SK-N-MC (cell line): ENCODE measurements at regions not wholly inside any gene's neighbourhood (a gene's known extent, or its start where the extent isn't known, plus 50 kb on each side); places are given as distances from the start of the nearest gene placed in this dataset.

Experiments used
- EZH2 ChIP-seq: fragments of 200-600 bp; sonication (generic); IDR thresholded peaks from one replicate; pipeline ENCODE4 v1.6.1; 2017; ENCODE audit warnings: antibody characterized with exemption
- POLR2AphosphoS5 ChIP-seq: IDR thresholded peaks from 2 replicates; pipeline ENCODE4 v1.6.1; 2012; ENCODE audit warnings: mild to moderate bottlenecking, low read depth, low read length, borderline replicate concordance

DNA sequence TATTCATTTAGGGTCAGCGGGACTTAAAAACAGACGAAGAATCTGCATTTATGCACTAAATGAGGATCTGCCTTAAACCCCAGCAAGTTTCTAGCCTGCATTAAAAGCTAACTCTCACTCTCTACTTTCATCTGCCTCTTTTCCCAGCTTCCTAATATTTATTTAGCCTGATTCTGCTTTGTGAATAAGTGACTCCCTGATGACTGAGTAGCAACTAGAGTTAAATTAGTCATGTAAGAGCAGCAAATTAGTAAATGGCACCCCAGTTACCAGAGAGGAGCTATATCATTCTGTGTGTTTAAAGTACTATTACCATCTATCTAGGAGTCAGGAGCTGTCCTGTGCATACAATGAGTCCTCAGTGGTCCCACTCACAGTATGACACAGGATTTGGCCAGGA lies 391.0 kb upstream of the RORA start:
- TF ChIP-seq EZH2 (no peak), POLR2AphosphoS5 (no peak)
